Activated CD8-positive, alpha-beta T cell treated with anti-CD3 and anti-CD28 coated beads for 36 hours (primary cell): ENCODE measurements at regions not wholly inside any gene's neighbourhood (a gene's known extent, or its start where the extent isn't known, plus 50 kb on each side); places are given as distances from the start of the nearest gene placed in this dataset.

Source experiments
- ATAC-seq: fragments of 200-7000 bp; cut with Tn5 transposase; one replicate; pipeline ENCODE4 v1.10.0; 2021; ENCODE audit warnings: mild to moderate bottlenecking, moderate library complexity
- CTCF ChIA-PET: fragments of 350-600 bp; sonication (Branson Sonifier 250); formaldehyde crosslinking; loops from one replicate; lab custom pipeline; 2021; ENCODE audit warnings: antibody characterized with exemption; lab: Charles Lee
- POLR2A ChIA-PET: fragments of 350-600 bp; sonication (Branson Sonifier 250); formaldehyde crosslinking; loops from one replicate; lab custom pipeline; 2021; ENCODE audit warnings: antibody characterized with exemption; lab: Charles Lee
- DNase-seq: peaks from one replicate; pipeline ENCODE4 v3.0.0-alpha.2; 2020
- H3K27ac Mint-ChIP-seq: one replicate; pipeline ENCODE4 v1.8.0; 2021; ENCODE audit warnings: mild to moderate bottlenecking, mixed read lengths
- H3K27me3 Mint-ChIP-seq: one replicate; pipeline ENCODE4 v1.8.0; 2021; ENCODE audit warnings: mixed read lengths
- H3K36me3 Mint-ChIP-seq: one replicate; pipeline ENCODE4 v1.8.0; 2021; ENCODE audit warnings: low read depth, mixed read lengths
- H3K4me1 Mint-ChIP-seq: one replicate; pipeline ENCODE4 v1.8.0; 2021; ENCODE audit warnings: low read depth, mixed read lengths
- H3K4me3 Mint-ChIP-seq: one replicate; pipeline ENCODE4 v1.8.0; 2021; ENCODE audit warnings: mild to moderate bottlenecking, moderate library complexity, mixed read lengths
- H3K9me3 Mint-ChIP-seq: one replicate; pipeline ENCODE4 v1.8.0; 2021; ENCODE audit warnings: mixed read lengths
- intact Hi-C: fragments of 100-400 bp; cut with micrococcal nuclease; formaldehyde crosslinking; loops from one replicate; pipeline ENCODE4 v1.10.0; 2022
- TF ChIP-seq, protein P1 (sequence below): fragments of 200-600 bp; IDR thresholded peaks from one replicate; pipeline ENCODE4 v1.8.0; 2022; ENCODE audit warnings: antibody characterized with exemption, mild to moderate bottlenecking

GRCh38 chr1:115893545-115893944 is 52.6 kb upstream of the NHLH2 start:
- no peak for ATAC-seq
- no peak for DNase-seq
- CTCF ChIA-PET, result no interaction called here
- TF ChIP-seq, protein P1, sequence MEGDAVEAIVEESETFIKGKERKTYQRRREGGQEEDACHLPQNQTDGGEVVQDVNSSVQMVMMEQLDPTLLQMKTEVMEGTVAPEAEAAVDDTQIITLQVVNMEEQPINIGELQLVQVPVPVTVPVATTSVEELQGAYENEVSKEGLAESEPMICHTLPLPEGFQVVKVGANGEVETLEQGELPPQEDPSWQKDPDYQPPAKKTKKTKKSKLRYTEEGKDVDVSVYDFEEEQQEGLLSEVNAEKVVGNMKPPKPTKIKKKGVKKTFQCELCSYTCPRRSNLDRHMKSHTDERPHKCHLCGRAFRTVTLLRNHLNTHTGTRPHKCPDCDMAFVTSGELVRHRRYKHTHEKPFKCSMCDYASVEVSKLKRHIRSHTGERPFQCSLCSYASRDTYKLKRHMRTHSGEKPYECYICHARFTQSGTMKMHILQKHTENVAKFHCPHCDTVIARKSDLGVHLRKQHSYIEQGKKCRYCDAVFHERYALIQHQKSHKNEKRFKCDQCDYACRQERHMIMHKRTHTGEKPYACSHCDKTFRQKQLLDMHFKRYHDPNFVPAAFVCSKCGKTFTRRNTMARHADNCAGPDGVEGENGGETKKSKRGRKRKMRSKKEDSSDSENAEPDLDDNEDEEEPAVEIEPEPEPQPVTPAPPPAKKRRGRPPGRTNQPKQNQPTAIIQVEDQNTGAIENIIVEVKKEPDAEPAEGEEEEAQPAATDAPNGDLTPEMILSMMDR, result no peak
- no peaks in the 10 kb centered on the region for H3K36me3 Mint-ChIP-seq
- H3K9me3 Mint-ChIP-seq, result no peaks in the 10 kb centered on the region
- no peaks in the 10 kb centered on the region for H3K27me3 Mint-ChIP-seq
- POLR2A ChIA-PET, result no interaction called here
- intact Hi-C loops, result no loop called here
- H3K4me3 Mint-ChIP-seq, result no peak overlapping the region
- no peak overlapping the region for H3K27ac Mint-ChIP-seq
- H3K4me1 Mint-ChIP-seq, result no peaks in the 10 kb centered on the region

- H3K36me3 Mint-ChIP-seq, result no peaks in the 10 kb centered on the region
- H3K27ac Mint-ChIP-seq, result no peak overlapping the region
- H3K9me3 Mint-ChIP-seq, result no peaks in the 10 kb centered on the region
- H3K27me3 Mint-ChIP-seq, result peaks cover 3% of the 10 kb centered on the region
- ATAC-seq (no peak), DNase-seq (no peak)
- H3K4me3 Mint-ChIP-seq, result no peak overlapping the region
- CTCF ChIA-PET, result no interaction called here
- TF ChIP-seq, protein P1, result no peak
- intact Hi-C loops, result no loop called here
- H3K4me1 Mint-ChIP-seq, result peaks cover 4% of the 10 kb centered on the region
- POLR2A ChIA-PET, result interaction anchor here (0.8 kb wide), 1 partner anchor 1351 kb away, joined by 3 read pairs; no protein-coding TSS in a partner anchor
Observed at GRCh38 chr1:115898020-115898419, 57.1 kb upstream of the NHLH2 start.

DNA sequence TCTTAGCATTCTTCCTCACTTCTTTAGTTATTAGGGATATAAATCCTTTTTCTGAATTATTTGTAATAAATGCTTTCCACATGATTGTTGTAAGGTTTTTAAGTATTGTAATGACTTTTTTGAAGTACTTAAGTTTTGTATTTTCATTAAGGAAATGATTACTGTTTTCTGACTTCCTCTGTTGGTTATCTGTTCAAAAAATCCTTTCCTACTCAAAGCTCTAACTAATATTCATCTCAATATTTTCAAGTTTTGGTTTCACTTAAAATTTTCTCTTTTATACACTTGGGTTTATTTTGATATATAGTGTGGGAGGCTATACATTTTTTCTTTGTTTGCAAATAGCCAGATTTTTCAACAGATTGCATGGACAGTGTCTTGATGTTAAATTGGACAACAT is 59.9 kb upstream of the NHLH2 start:
- POLR2A ChIA-PET, result no interaction called here
- no peak for DNase-seq
- H3K27ac Mint-ChIP-seq, result no peak overlapping the region

DNA sequence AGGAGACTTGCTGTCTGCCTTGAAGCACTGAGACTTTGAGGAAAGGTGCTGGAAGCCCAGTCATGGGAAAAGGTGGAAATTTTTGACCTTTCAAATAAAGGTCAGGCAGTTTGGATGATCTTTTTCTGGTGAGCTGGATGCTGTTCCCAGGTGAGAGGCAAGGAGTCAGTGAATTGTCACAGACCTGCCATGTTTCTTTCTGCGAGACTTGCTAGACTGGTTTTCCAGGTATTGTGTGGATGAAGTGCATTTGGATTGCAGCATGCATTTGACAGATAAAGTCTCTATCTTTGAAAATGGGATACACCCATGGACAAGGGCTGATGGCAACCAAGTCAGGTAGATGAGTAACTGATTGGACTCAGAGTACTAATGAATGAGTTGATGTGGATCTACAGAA is 65.7 kb upstream of the NHLH2 start:
- ChIA-PET CTCF (no interaction called here), POLR2A (no interaction called here)
- no peaks in the 10 kb centered on the region for H3K36me3 Mint-ChIP-seq
- H3K4me3 Mint-ChIP-seq, result no peak overlapping the region
- peaks cover 8% of the 10 kb centered on the region for H3K27me3 Mint-ChIP-seq
- intact Hi-C loops, result no loop called here
- DNase-seq (no peak), ATAC-seq (no peak)
- H3K27ac Mint-ChIP-seq, result no peak overlapping the region
- H3K9me3 Mint-ChIP-seq, result no peaks in the 10 kb centered on the region
- no peaks in the 10 kb centered on the region for H3K4me1 Mint-ChIP-seq
- TF ChIP-seq, protein P1, result no peak

More for the DNA sequence above, 59.9 kb upstream of the NHLH2 start:
- ATAC-seq, result no peak
- TF ChIP-seq, protein P1, result no peak
- Mint-ChIP-seq H3K27me3 (peaks cover 5% of the 10 kb centered on the region), H3K4me3 (no peak overlapping the region), H3K4me1 (peaks cover 4% of the 10 kb centered on the region), H3K36me3 (no peaks in the 10 kb centered on the region), H3K9me3 (no peaks in the 10 kb centered on the region)
- intact Hi-C loops, result no loop called here
- CTCF ChIA-PET, result no interaction called here

- ATAC-seq (no peak), DNase-seq (no peak)
- H3K9me3 Mint-ChIP-seq, result no peaks in the 10 kb centered on the region
- H3K4me3 Mint-ChIP-seq, result no peak overlapping the region
- H3K27me3 Mint-ChIP-seq, result peaks cover 9% of the 10 kb centered on the region
- CTCF ChIA-PET, result no interaction called here
- no peaks in the 10 kb centered on the region for H3K36me3 Mint-ChIP-seq
- POLR2A ChIA-PET, result no interaction called here
- no peak overlapping the region for H3K27ac Mint-ChIP-seq
- TF ChIP-seq, protein P1, result no peak
- no peaks in the 10 kb centered on the region for H3K4me1 Mint-ChIP-seq
- intact Hi-C loops, result no loop called here
Observed at GRCh38 chr1:115907092-115907491, 66.2 kb upstream of the NHLH2 start.
